ENCODE measurements at regions not wholly inside any gene's neighbourhood (a gene's known extent, or its start where the extent isn't known, plus 50 kb on each side); places are given as distances from the start of the nearest gene placed in this dataset.
"Not testable (repeated sequence)": the region's sequence is repeated elsewhere in the genome, so short reads cannot be mapped to it uniquely, and the experiment has no call there.

DNA sequence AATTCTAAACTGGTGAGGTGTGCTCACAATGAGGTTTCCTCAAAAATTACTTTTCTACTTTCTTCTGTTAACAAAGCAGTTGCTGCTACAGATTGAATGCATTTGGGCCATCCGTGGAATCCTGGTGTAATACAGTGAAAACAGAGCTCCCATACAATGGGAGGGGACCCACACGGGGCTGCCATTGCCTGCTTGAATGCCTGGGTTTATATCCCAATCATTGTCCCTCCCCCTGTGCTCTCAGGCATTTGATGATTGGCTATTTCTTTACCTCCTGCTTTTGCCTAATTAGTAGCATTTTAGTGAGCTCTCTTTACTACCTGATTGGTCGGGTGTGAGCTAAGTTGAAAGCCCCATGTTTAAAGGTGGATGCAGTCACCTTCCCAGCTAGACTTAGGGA is 52.9 kb upstream of the CSF1 start:
- DNase-seq (ENCODE audit: low read depth in 2 of 3, low spot score in 1 of 3): not testable (repeated sequence)

DNA sequence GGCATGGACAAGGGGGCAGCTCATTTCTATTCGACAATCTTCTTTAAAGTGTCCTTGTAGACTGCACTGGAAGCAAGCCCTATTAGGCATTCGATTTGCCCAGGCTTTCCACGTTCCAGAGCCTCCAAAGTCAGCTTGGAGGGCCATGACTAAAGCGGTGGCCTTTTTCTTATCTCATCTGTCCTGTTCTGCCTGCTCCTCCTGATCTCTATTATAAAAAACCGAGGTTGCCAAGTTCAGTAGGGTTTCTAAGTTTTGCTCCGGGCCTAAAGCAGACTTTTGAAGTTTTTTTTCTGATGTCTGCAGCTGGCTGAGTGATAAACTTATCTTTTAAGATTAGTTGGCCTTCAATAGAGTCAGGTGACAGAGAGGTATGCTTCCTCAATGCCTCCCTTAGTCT is 54.7 kb upstream of the CSF1 start:
- not testable (repeated sequence) for DNase-seq (ENCODE audit: low read depth in 2 of 3, low spot score in 1 of 3)

DNA sequence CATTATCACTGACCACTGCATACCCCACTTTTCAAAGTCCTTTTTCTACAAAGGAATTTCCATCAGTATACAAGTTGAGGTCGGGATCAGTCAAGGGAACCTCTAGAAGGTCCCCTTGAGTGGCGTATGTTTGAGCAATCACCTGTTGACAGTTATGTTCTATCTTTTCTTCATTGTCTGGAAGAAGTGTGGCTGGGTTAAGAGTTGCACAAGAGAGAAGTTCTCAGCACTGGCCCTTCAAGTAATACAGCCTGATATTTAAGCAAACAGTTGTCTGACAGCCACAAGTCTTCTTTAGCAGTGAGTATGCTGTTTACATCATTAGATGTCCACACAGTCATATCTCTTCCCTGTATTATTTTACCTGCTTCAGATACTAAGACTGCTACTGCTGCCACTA is 56.7 kb upstream of the CSF1 start:
- DNase-seq (ENCODE audit: low read depth in 2 of 3, low spot score in 1 of 3): not testable (repeated sequence)

DNA sequence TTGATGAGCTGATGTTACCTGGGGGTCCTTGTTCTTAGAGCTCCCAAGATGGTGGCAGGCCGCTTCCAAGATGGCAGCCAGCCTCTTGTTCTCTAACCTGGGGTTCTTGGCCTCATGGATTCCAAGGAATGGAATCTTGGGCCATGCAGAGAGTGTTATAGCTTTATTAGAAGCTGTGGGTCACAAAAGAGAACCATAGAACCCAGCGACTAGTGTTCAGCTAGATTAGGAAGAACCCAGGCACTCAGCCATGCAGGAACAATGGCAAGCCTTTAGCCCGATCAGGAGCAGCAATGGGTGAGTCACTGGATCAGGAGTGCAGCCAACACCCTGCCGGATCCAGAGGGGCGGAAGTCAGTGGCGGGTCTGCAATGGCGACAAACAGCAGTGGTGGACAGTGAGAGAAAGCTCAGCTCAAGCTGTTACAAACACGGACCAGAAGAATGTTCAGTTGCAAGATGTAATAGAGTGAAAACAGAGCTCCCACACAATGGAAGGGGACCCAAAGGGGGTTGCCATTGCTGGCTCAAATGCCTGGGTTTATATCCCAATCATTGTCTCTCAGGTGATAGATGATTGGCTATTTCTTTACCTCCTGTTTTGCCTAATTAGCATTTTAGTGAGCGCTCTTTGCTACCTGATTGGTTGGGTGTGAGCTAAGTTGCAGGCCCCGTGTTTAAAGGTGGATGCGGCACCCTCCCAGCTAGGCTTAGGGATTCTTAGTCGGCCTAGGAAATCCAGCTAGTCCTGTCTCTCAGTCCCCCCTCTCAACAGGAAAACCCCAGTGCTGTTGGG is 58.2 kb upstream of the CSF1 start:
- not testable (repeated sequence) for DNase-seq (ENCODE audit: low read depth in 2 of 3, low spot score in 1 of 3)

DNA sequence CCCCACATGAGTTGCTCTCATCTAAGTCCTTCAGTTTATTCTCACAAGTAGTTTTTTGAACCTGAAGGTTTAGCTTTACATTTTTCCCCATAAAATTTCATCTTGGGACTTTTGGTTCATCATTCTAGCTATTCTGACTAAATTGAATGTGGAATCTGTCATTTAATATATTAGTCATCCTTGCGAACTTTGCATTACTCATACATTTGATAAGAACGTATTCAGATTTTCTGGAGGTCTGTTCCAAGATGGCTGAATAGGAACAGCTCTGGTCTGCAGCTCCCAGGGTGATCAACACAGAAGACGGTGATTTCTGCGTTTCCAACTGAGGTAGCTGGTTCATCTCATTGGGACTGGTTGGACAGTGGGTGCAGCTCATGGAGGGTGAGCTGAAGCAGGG is 59.8 kb upstream of the CSF1 start:
- DNase-seq (ENCODE audit: low read depth in 2 of 3, low spot score in 1 of 3): no peak

DNA sequence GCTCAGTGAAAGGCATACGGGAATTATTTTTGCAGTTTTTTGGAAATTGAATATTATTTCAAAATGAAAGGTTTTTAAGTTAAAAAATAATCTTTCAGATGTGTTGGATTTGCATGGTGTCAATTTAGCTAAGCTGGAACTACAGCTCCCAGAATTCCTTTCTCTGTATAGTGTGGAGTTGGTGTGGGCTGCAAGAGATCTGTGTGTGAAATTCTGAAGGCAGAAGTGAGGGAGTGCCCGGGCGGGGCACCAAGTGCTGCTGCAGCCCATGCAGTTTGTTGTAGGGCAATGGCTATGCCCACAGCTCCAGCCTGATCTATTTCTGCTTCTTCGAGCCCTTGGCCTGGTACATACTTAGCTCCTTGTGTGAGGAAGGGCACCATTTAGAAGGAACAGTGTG is 60.5 kb upstream of the CSF1 start:
- no peak for DNase-seq (ENCODE audit: low read depth in 2 of 3, low spot score in 1 of 3)

DNA sequence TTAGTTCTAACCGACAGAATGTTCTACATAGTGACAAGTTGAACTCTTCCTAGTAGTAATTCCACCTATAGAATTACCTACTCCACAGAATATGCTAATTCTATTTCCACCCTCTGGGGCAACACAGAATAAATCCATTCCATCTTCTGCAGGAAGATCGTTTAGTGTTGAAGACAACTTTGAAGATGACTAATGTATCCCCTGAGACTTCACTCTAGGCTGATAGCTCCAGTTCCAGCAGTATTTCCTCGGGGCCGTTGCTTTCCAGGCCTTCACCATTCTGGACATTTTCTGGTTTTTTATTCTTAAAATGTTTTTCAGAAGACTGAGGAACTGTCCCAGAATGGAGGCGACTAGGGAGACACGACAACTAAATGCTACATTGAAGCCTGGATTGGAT is 61.0 kb upstream of the CSF1 start:
- DNase-seq (ENCODE audit: low read depth in 2 of 3, low spot score in 1 of 3): no peak

DNA sequence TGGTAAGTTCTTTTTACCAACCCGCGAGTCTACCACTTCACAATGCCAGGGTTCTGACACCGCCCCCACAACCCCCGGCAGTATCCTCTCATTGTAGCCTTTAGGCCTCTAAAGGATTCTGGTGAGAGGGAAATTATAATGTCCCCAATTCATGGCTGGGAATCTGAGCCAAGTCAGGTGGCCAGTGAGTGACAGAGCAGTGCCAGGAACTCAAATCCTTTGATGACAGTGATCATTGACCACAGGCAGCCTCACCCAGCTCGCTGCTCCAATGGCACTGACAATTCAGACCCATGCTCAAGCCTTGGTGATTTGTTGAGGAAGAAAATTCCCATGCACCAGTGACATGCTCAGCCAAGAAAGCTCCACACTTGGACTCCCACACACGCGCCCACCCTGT is 63.4 kb upstream of the CSF1 start:
- DNase-seq (ENCODE audit: low read depth in 2 of 3, low spot score in 1 of 3): no peak

DNA sequence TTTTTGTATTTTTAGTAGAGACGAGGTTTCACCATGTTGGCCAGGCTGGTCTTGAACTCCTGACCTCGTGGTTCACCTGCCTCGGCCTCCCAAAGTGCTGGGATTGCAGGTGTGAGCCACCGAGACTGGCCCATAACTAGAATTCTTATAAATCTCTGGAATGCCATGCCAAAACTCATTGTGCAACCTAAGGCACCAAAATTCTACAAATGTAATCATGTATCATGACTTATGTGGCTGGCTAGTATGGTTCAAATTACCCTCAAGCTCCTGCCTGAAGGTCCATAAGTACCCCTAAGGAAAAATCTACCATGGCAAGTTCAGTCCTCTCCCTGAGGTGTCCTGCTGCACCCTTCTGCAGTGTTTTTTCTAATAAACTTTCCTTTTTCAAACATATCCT is 63.8 kb upstream of the CSF1 start:
- no peak for DNase-seq (ENCODE audit: low read depth in 2 of 3, low spot score in 1 of 3)

DNA sequence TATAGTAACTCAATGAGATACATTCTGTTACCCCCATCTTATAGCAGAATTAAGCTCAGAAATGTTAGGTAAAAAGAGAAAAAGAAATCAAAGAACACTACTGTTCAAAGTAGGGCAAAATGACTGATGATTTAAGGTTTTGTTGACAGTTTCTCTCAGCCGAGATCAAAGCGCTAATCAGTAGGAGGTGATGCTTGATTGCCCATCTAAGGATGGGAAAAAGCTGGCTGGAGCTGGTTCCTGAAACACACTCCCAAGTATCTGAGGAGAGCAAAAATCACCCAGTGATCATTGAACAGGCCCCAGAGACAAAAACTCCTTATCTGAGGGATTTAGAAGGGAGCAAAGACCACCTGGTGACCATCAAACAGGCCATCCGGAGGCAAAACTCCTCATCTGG is 64.5 kb upstream of the CSF1 start:
- DNase-seq (ENCODE audit: low read depth in 2 of 3, low spot score in 1 of 3): no peak

DNA sequence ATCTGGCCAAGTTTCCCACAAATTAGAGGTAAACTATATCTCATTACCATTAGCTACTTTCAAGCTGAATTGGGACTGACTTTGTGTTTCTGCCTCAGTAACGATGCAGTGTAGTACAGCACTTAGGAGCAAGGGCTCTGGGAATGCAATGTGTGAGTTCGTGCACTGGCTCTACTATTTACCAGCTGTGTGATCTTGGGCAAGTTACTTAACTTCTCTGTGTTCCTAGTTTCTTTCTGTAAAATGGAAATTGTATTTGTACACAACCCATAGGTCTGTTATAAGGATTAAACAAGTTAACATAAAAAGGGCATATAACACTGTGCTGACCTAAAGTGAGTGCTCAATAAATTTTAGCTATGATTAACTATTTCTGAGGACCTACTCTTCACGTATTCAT is 65.0 kb upstream of the CSF1 start:
- DNase-seq (ENCODE audit: low read depth in 2 of 3, low spot score in 1 of 3): no peak

DNA sequence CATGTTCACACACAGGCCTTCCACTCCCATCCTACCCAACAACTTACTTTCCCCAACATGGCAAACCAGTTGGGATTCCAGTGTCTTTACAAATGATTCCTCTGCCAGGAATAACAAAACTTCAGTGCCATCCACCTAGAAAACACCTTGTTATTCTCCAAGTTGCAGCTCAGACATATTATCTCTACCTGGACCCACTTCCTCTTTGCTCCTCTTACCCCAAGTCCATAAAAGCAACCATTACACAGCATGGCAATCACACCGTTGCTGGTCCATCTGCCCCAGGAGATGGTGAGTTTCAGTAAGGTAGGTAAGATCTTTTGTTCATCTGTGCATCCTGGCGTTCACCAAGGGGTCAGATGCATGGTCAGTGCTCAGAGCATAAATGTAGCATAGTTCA is 66.0 kb upstream of the CSF1 start:
- DNase-seq (ENCODE audit: low read depth in 2 of 3, low spot score in 1 of 3): no peak

DNA sequence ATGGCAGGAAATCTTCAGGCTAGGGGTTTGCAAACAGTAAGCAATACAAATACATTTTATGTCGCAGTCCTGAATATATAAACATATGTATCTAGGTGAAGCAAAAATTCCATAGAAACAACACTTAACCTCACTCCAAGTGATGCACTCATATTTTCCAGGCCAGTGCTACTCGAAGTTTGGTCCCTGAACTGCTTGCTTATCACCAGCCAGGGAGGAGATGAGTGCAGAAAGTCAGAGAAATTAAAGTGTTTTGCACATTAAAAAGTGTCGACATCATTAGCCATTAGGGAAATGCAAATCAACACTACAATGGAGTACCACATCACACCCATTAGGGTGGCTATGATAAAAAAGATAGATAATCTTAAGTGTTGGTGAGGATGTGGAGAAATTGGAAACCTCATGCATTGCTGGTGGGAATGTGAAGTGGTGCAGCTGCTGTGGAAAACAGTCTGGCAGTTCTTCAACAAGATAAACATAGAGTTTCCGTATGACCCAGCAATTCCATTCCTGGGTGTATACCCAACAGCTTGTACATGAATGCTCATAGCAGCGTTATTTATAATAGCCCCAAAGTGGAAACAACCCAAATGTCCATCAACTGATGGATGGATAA is 70.5 kb upstream of the CSF1 start:
- no peak for DNase-seq (ENCODE audit: low read depth in 2 of 3, low spot score in 1 of 3)

DNA sequence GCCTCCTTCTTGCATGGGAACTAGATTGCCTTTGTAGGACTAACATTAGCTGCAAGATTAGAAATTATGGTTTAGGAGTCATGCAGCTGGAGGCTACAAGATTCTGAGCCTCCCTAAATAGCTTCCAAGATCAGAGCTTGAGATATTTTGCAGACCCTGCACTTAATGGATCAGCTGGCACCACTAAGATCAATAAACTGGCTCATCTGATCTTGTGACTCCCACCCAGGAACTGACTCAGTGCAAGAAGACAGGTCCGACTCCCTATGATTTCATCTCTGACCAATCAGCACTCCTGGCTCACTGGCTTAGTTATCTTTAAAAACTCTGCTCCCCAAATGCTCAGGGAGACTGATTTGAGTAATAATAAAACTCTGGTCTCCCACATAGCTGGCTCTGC is 71.4 kb upstream of the CSF1 start:
- not testable (repeated sequence) for DNase-seq (ENCODE audit: low read depth in 2 of 3, low spot score in 1 of 3)

DNA sequence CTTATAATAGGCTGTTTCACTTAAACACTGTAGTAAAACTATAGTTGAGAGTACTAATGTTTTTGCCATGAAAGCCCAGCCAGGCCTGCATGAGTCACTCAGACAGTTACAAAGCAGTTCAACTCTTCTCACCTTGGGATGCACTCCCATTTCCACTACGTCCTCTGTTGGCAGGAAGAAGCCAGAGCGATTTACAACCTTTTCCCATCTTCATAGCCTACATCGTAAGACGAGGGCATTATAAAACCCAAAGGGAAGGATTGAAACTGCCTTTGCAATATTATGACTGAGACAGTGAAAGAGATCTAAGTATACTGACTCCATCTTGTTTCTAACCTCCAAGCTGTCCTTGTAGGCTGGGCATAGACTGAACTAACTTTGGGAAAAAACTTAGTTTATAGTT is 71.8 kb upstream of the CSF1 start:
- no peak for DNase-seq (ENCODE audit: low read depth in 2 of 3, low spot score in 1 of 3)

DNA sequence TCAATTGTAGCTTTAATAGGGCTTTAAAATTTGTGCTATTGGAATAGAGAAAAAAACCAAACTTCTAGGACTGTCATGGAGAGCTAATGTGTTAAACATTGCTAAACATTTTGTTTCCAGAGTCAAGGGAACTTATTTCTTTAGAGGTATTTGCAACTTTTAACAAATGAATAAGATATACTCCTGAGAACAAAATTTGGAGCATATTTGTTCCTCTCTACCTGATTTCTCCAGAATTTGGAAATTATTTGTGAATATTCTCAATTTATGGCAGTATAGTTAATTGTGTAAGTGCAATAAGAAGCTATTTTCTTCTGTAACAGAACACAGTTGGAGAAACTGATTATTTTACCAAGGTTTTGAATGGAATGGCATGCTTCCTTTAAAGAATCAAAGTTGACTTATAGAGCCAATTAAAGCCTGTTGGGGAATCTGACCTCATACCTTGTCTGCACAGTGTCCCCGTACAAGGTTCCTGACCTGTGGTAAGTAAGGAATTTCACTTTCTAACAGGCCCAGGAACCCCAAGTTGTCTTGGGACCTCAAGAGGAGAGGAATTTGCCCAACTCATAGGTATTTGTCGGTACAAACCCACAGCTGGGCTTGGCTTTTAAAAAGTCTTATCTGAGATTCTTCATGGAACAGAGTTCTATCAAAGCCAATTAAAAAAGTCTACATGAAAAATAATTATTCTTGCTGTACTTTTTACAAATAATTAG is 72.6 kb upstream of the CSF1 start:
- no peak for DNase-seq (ENCODE audit: low read depth in 2 of 3, low spot score in 1 of 3)

DNA sequence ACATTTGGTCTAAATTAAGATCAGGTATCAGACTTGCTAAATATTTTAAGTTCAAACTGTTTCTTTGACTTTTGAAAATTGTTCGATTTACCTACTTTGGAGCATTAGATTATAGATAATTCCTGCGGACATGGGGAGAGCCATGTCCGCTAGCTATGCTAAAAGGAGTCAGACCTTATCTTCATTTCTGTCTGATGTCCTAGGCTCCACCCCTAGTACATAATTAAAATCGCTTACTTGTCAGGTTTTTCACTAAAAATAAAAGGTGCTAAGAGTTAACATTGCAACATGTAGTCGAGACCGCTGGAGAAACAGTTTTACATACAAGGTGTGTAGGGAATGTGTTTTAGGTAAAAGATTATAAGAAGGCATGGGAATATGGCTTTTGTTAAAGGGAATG is 71.9 kb upstream of the EPS8L3 start:
- DNase-seq (ENCODE audit: low read depth in 2 of 3, low spot score in 1 of 3): not testable (repeated sequence)

DNA sequence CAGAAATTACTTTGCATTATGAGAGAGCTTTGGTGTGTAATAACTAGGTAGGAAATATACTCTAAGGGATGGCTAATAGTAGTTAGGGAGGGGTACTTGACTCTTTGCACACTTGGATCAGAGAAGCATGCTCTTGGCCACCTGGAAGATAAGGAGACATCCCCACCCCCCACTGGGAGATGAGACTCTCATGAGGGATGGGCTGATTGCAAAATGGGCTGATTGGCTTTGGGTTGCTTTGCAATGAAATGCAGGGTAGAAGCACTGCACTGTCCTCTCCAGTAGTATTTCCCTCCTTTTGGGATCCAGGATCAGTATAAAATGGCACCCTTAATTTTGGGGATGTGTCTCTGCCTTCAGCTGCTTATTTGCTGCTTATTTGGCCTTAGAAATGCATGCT is 71.2 kb upstream of the EPS8L3 start:
- DNase-seq (ENCODE audit: low read depth in 2 of 3, low spot score in 1 of 3): no peak

DNA sequence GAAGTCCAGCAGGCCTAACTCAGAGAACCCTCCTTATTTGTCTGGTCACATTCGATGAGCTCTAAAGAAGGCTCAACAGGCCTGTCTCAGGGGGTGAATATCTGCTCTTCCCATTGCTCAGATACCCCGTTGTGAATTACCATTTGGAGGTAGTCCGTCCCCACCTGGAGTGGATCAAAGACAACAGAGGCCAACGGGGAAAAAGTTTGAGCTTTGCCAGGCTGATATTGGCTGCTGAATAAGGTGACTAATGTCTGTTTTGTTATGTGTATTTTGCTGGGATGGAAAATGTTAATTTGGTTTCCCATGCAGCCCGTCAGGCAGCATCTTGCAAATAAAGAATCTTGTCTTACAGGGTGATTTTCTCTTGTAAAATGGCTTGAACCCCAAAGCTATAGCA is 69.2 kb upstream of the EPS8L3 start:
- no peak for DNase-seq (ENCODE audit: low read depth in 2 of 3, low spot score in 1 of 3)

DNA sequence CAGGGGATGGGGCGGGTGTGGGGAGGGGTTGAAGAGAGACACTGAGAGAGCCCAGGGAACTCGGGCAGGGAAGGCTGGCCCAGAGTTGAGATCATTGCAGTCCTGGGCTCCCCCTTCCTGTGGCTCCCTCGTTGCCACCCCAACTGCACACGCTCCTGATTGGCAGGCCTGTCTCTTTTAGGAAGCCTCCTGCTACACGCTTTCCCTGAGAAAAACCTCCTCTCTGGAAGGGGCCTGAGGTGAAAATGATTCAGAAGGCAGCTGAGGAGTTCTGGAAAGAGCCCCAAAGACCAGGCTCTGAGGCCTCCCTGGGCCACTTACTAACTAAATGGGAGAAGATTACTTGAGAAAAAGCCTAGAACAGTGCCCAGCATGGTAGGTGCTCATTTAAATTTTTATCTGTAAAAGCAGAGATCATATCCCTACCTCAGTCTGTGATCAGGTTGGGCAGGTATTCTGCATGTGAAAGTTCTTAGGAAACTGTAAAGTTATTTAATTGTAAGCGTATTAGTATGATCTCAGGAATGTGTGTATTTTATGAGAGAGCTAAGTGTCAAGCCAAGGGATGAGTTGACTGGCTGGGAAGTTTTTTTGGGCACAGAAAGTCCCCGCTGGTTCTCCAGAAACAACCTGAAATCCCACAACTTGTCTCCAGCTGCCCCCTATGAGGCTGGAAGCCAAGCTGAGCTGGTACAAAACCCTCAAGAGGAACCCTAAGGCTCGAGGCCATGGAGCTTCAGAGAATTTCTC is 65.2 kb upstream of the EPS8L3 start:
- no peak for DNase-seq (ENCODE audit: low read depth in 2 of 3, low spot score in 1 of 3)

DNA sequence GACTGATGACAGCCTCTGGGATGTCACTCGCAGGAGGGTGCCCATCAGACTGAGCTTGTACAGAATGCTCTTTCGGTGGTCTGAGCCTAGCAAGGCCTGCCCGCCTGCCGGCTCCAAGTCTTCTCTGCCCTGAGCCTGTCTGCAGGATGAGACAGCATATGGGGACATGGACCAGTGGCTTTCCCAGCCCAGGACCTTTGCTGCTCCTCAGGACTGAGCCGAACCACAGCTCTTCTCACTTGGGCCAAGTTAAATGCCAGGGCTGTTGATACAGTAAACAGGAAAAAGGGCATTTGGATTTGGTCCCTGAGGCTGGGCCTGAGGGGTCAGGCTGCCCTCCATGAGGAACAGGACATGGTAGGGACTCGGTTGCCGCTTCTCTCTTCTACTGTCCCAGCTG is 64.3 kb upstream of the EPS8L3 start:
- DNase-seq (ENCODE audit: low read depth in 2 of 3, low spot score in 1 of 3): no peak

DNA sequence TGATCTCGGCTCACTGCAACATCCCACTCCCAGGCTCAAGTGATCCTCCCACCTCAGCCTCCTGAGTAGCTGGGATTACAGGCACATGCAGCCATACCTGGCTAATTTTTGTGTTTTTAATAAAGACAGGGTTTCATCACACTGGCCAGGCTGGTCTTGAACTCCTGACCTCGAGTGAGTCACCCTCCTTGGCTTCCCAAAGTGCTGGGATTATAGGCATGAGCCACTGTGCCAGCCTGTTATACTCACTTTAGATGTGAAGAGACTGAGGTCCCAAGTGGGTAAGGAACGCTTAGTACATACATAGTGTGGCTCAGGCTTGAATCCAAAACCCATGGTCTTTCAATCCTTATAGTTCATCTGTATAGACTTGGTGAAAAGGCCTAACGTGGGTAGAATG is 63.7 kb upstream of the EPS8L3 start:
- DNase-seq (ENCODE audit: low read depth in 2 of 3, low spot score in 1 of 3): no peak

All from stimulated activated CD4-positive, alpha-beta T cell treated with anti-CD3 and anti-CD28 coated beads, Interleukin-12 subunit alpha, Interleukin-12 subunit beta, amount 100 ng/mL, for 48 hours (primary cell).